ENCODE measurements at regions not wholly inside any gene's neighbourhood (a gene's known extent, or its start where the extent isn't known, plus 50 kb on each side); places are given as distances from the start of the nearest gene placed in this dataset.

GRCh38 chr5:18079831-18080230 lies 445.6 kb downstream of the TAF11L14 start:
- ATAC-seq = no peak
- no peak for TF ChIP-seq CREB5 (CRISPR knock-in tag; IDR thresholded peaks at IDR 0.05; ENCODE audit: low read depth)
- TF ChIP-seq ESRRG (CRISPR knock-in tag; IDR thresholded peaks at IDR 0.05) = no peak
- TF ChIP-seq ZFP3 (CRISPR knock-in tag; IDR thresholded peaks at IDR 0.05) = no peak

- no peak for TF ChIP-seq ISL1 (CRISPR knock-in tag; IDR thresholded peaks at IDR 0.05)
- TF ChIP-seq ARNTL (CRISPR knock-in tag; IDR thresholded peaks at IDR 0.05; ENCODE audit: borderline replicate concordance, low read depth) = no peak
- no peak for TF ChIP-seq RARB (CRISPR knock-in tag; IDR thresholded peaks at IDR 0.05)
- no peak for TF ChIP-seq ZFP30 (CRISPR knock-in tag; IDR thresholded peaks at IDR 0.05)
- no peak for TF ChIP-seq SNAI2 (CRISPR knock-in tag; IDR thresholded peaks at IDR 0.05)
- no peak for TF ChIP-seq PPARA (CRISPR knock-in tag; IDR thresholded peaks at IDR 0.05; ENCODE audit: borderline replicate concordance)
- no peak for TF ChIP-seq CREB5 (CRISPR knock-in tag; IDR thresholded peaks at IDR 0.05; ENCODE audit: low read depth)
- no peak for TF ChIP-seq BACH2 (CRISPR knock-in tag; IDR thresholded peaks at IDR 0.05; ENCODE audit: borderline replicate concordance)
- TF ChIP-seq ZFP3 (CRISPR knock-in tag; IDR thresholded peaks at IDR 0.05) = no peak
- TF ChIP-seq PATZ1 (CRISPR knock-in tag; IDR thresholded peaks at IDR 0.05; ENCODE audit: borderline replicate concordance) = no peak
- no peak for TF ChIP-seq ZC3H10 (CRISPR knock-in tag; IDR thresholded peaks at IDR 0.05)
- TF ChIP-seq TSHZ2 (CRISPR knock-in tag; IDR thresholded peaks at IDR 0.05) = no peak
- no peak for TF ChIP-seq TOX (CRISPR knock-in tag; IDR thresholded peaks at IDR 0.05; ENCODE audit: borderline replicate concordance)
- TF ChIP-seq GLIS3 (CRISPR knock-in tag; IDR thresholded peaks at IDR 0.05) = no peak
- no peak for TF ChIP-seq ZNF70 (CRISPR knock-in tag; IDR thresholded peaks at IDR 0.05)
- no peak for TF ChIP-seq POU6F1 (CRISPR knock-in tag; IDR thresholded peaks at IDR 0.05; ENCODE audit: borderline replicate concordance, low read depth)
- no peak for TF ChIP-seq CSDC2 (CRISPR knock-in tag; IDR thresholded peaks at IDR 0.05)
- TF ChIP-seq TCF4 (CRISPR knock-in tag; IDR thresholded peaks at IDR 0.05; ENCODE audit: borderline replicate concordance) = no peak
- no peak for ATAC-seq
Observed at GRCh38 chr5:18088020-18088579, 453.8 kb downstream of the TAF11L14 start.

GRCh38 chr5:18090177-18090576 lies 455.9 kb downstream of the TAF11L14 start:
- ATAC-seq = no peak
- no peak for TF ChIP-seq RARB (CRISPR knock-in tag; IDR thresholded peaks at IDR 0.05)
- TF ChIP-seq TCF4 (CRISPR knock-in tag; IDR thresholded peaks at IDR 0.05; ENCODE audit: borderline replicate concordance) = no peak
- no peak for TF ChIP-seq SNAI2 (CRISPR knock-in tag; IDR thresholded peaks at IDR 0.05)
- TF ChIP-seq CSRNP3 (CRISPR knock-in tag; IDR thresholded peaks at IDR 0.05) = no peak
- TF ChIP-seq ZFP30 (CRISPR knock-in tag; IDR thresholded peaks at IDR 0.05) = no peak
- TF ChIP-seq ISL1 (CRISPR knock-in tag; IDR thresholded peaks at IDR 0.05) = no peak
- no peak for TF ChIP-seq ZFP3 (CRISPR knock-in tag; IDR thresholded peaks at IDR 0.05)
- no peak for TF ChIP-seq ZNF70 (CRISPR knock-in tag; IDR thresholded peaks at IDR 0.05)
- TF ChIP-seq PATZ1 (CRISPR knock-in tag; IDR thresholded peaks at IDR 0.05; ENCODE audit: borderline replicate concordance) = no peak
- no peak for TF ChIP-seq ESRRG (CRISPR knock-in tag; IDR thresholded peaks at IDR 0.05)
